GM12873 (cell line): ENCODE measurements at regions not wholly inside any gene's neighbourhood (a gene's known extent, or its start where the extent isn't known, plus 50 kb on each side); places are given as distances from the start of the nearest gene placed in this dataset.
A peak's percentile ranks its signal among the peaks of the same experiment; 100 is the strongest.

Experiments used
- TF ChIP-seq, protein P1 (sequence below): IDR thresholded peaks from 2 replicates; pipeline ENCODE4 v1.5.1; 2012; ENCODE audit warnings: low read depth, mild to moderate bottlenecking, moderate library complexity, low read length, control low read depth; ENCODE audit not compliant: insufficient read depth; ENCODE audit errors: missing control alignments

- TF ChIP-seq, protein P1, sequence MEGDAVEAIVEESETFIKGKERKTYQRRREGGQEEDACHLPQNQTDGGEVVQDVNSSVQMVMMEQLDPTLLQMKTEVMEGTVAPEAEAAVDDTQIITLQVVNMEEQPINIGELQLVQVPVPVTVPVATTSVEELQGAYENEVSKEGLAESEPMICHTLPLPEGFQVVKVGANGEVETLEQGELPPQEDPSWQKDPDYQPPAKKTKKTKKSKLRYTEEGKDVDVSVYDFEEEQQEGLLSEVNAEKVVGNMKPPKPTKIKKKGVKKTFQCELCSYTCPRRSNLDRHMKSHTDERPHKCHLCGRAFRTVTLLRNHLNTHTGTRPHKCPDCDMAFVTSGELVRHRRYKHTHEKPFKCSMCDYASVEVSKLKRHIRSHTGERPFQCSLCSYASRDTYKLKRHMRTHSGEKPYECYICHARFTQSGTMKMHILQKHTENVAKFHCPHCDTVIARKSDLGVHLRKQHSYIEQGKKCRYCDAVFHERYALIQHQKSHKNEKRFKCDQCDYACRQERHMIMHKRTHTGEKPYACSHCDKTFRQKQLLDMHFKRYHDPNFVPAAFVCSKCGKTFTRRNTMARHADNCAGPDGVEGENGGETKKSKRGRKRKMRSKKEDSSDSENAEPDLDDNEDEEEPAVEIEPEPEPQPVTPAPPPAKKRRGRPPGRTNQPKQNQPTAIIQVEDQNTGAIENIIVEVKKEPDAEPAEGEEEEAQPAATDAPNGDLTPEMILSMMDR, result no peak
Observed at GRCh38 chr1:230591678-230592077, 50.6 kb upstream of the COG2 start.

DNA sequence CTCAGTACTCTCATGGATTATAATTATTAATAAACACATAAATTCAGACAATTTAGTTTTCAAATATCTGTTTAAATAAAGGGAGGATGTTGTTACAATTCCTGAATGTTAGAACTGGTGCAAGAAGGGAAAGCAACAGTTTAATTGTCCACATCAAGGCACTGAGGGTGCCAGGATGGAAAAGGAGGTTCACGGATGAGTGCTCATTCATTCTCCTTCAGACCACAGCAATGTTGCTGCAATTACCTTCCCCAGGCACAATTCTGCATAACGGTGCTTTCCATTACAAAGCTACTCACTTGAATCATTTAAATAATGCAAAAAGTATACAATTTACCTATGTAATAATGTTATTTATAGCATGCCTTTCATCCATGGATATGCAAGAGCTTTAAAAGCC lies 52.3 kb upstream of the COG2 start:
- TF ChIP-seq, protein P1, result no peak

DNA sequence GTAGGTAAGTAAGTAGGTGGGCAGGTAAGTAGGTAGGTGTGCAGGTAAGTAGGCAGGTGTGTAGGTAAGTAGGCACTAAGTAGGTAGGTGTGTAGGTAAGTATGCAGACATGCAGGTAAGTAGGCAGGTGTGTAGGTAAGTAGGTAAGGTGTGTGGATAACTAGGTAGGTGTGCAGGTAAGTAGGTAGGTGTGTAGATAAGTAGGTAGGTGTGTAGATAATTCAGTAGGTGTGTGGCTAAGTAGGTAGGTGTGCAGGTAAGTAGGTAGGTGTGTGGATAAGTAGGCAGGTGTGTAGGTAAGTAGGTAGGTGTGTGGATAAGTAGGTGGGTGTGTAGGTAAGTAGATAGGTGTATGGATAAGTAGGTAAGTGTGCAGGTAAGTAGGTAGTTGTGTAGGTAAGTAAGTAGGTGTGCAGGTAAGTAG lies 53.9 kb upstream of the COG2 start:
- TF ChIP-seq, protein P1, result no peak

- TF ChIP-seq, protein P1, result no peak
Observed at GRCh38 chr1:230587061-230587460, 55.2 kb upstream of the COG2 start.

- TF ChIP-seq, protein P1, result no peak
Observed at GRCh38 chr1:230584660-230585059, 57.6 kb upstream of the COG2 start.

GRCh38 chr1:230581446-230582079 lies 60.7 kb upstream of the COG2 start:
- TF ChIP-seq, protein P1, result peak; percentile 45

- TF ChIP-seq, protein P1, result no peak
Observed at GRCh38 chr1:230578616-230579015, 63.7 kb upstream of the COG2 start.
